ENCODE measurements at regions not wholly inside any gene's neighbourhood (a gene's known extent, or its start where the extent isn't known, plus 50 kb on each side); places are given as distances from the start of the nearest gene placed in this dataset.

DNA sequence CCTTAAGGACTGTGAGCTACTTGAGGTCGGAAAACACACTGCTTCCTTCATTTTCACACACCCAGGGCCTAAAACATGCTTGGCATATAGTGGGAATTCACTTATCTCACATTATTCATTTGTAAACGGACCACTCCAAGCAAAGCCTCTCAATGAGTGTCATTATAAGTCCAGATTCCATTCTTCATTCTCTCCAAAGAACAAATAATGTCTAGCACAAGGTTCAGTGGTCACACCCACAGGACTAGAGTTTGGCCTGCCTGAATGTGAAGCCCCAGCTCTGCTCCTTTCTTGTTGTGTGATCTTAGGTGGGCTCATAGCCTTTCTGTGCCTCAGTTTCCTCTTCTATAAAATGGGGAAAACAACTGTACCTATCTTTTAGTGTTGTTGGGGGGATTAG is 119.6 kb upstream of the NDP start:
- Histone ChIP-seq H3K79me2 (ENCODE audit: control insufficient read depth, insufficient read depth, low read length) (no peaks in the 10 kb centered on the region), H3K9me3 (ENCODE audit: control insufficient read depth, insufficient read depth, low read depth, low read length) (no peaks in the 10 kb centered on the region), H3K27ac (ENCODE audit: insufficient read depth, low read length) (no peak overlapping the region), H3K27me3 (ENCODE audit: control insufficient read depth, insufficient read depth, low read length) (no peaks in the 10 kb centered on the region), H3K36me3 (ENCODE audit: control insufficient read depth, insufficient read depth, low read length) (no peaks in the 10 kb centered on the region), H3K9ac (ENCODE audit: insufficient read depth, low read length) (no peak overlapping the region), H3K4me2 (ENCODE audit: extremely low read depth, insufficient read depth, low read length) (no peak overlapping the region), H3K4me1 (ENCODE audit: control insufficient read depth, extremely low read depth, insufficient read depth, low read length) (no peaks in the 10 kb centered on the region), H3K4me3 (replicated peaks in 1 of 4; ENCODE audit: control extremely low read depth in 1 of 4, insufficient read depth in 1 of 4, low read depth in 3 of 4, low read length in 4 of 4) (no peak overlapping the region), H4K20me1 (ENCODE audit: control insufficient read depth, extremely low read depth, insufficient read depth, low read length) (no peaks in the 10 kb centered on the region), H2AFZ (ENCODE audit: low read length) (no peak overlapping the region)
- no peak for DNase-seq (ENCODE audit: low read depth in 2 of 2)
- no peak for TF ChIP-seq EZH2 (IDR thresholded peaks at IDR 0.05; ENCODE audit: low read length, missing control alignments)
- TF ChIP-seq, protein P1, sequence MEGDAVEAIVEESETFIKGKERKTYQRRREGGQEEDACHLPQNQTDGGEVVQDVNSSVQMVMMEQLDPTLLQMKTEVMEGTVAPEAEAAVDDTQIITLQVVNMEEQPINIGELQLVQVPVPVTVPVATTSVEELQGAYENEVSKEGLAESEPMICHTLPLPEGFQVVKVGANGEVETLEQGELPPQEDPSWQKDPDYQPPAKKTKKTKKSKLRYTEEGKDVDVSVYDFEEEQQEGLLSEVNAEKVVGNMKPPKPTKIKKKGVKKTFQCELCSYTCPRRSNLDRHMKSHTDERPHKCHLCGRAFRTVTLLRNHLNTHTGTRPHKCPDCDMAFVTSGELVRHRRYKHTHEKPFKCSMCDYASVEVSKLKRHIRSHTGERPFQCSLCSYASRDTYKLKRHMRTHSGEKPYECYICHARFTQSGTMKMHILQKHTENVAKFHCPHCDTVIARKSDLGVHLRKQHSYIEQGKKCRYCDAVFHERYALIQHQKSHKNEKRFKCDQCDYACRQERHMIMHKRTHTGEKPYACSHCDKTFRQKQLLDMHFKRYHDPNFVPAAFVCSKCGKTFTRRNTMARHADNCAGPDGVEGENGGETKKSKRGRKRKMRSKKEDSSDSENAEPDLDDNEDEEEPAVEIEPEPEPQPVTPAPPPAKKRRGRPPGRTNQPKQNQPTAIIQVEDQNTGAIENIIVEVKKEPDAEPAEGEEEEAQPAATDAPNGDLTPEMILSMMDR (conservative IDR thresholded peaks at IDR 0.05 in 1 of 2, IDR thresholded peaks at IDR 0.05 in 1 of 2; ENCODE audit: low read depth in 1 of 2, low read length in 2 of 2): no peak

DNA sequence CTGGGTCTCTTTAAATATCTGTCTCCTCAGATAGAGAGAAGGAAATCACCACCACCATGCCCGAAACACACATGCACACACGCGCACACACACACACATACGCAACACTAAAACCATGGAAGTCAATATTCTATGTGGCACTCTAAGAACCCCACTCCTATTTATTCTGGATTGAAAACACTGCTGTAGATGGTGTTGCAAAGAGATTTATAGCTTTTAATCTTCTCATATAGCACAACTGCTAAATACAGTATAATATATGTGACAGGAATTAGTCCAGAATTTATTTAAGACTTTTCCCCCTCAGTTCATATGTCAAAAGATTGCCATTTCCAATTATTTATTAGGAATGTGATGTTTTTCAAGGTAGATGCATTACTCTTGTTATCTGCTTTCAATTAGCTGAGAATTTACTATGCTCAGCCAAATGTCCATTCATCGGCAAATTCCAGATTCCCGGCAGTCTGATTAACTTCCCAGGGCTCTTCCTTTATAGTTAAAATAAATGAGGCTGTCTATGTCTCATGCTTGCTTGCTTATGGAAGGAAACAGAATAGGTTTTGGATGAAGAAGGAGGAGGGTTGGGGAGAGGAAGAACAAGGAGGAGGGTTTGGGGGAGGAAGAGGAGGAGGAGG is 115.4 kb upstream of the NDP start:
- no peaks in the 10 kb centered on the region for H3K27me3 ChIP-seq (ENCODE audit: control insufficient read depth, insufficient read depth, low read length)
- no peaks in the 10 kb centered on the region for H3K79me2 ChIP-seq (ENCODE audit: control insufficient read depth, insufficient read depth, low read length)
- H3K36me3 ChIP-seq (ENCODE audit: control insufficient read depth, insufficient read depth, low read length): no peaks in the 10 kb centered on the region
- H3K9ac ChIP-seq (ENCODE audit: insufficient read depth, low read length): no peak overlapping the region
- DNase-seq (ENCODE audit: low read depth in 2 of 2): peak in 1 of 2 donors; percentile 14
- no peak overlapping the region for H3K4me3 ChIP-seq (replicated peaks in 1 of 4; ENCODE audit: control extremely low read depth in 1 of 4, insufficient read depth in 1 of 4, low read depth in 3 of 4, low read length in 4 of 4)
- H2AFZ ChIP-seq (ENCODE audit: low read length): no peak overlapping the region
- H3K27ac ChIP-seq (ENCODE audit: insufficient read depth, low read length): no peak overlapping the region
- no peak overlapping the region for H3K4me2 ChIP-seq (ENCODE audit: extremely low read depth, insufficient read depth, low read length)
- no peak for TF ChIP-seq EZH2 (IDR thresholded peaks at IDR 0.05; ENCODE audit: low read length, missing control alignments)
- TF ChIP-seq, protein P1 (conservative IDR thresholded peaks at IDR 0.05 in 1 of 2, IDR thresholded peaks at IDR 0.05 in 1 of 2; ENCODE audit: low read depth in 1 of 2, low read length in 2 of 2): no peak
- H4K20me1 ChIP-seq (ENCODE audit: control insufficient read depth, extremely low read depth, insufficient read depth, low read length): no peaks in the 10 kb centered on the region
- no peaks in the 10 kb centered on the region for H3K4me1 ChIP-seq (ENCODE audit: control insufficient read depth, extremely low read depth, insufficient read depth, low read length)
- no peaks in the 10 kb centered on the region for H3K9me3 ChIP-seq (ENCODE audit: control insufficient read depth, insufficient read depth, low read depth, low read length)

DNA sequence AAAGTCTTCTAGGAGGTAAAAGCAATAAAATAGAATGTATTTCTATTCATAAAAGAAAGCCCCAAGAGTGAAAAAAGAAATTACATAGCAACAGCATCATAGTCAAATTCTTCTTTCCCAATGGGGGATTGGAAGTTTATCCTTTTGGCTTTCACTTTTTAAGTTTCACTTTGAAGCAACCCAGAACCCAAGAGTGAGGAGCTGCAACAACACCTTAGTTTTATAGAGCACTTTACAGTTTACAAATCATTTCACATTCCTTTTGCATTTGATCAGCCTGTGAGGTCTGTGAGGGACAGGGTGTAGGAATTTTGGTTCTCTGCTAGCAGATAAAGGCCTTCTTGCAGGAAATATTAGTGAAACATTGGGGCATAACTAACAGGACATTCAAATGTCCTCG is 112.0 kb upstream of the NDP start:
- H3K4me3 ChIP-seq (replicated peaks in 1 of 4; ENCODE audit: control extremely low read depth in 1 of 4, insufficient read depth in 1 of 4, low read depth in 3 of 4, low read length in 4 of 4): no peak overlapping the region
- no peak overlapping the region for H3K27ac ChIP-seq (ENCODE audit: insufficient read depth, low read length)
- DNase-seq (ENCODE audit: low read depth in 2 of 2): no peak
- H4K20me1 ChIP-seq (ENCODE audit: control insufficient read depth, extremely low read depth, insufficient read depth, low read length): no peaks in the 10 kb centered on the region
- TF ChIP-seq EZH2 (IDR thresholded peaks at IDR 0.05; ENCODE audit: low read length, missing control alignments): no peak
- TF ChIP-seq, protein P1 (conservative IDR thresholded peaks at IDR 0.05 in 1 of 2, IDR thresholded peaks at IDR 0.05 in 1 of 2; ENCODE audit: low read depth in 1 of 2, low read length in 2 of 2): no peak
- no peak overlapping the region for H3K9ac ChIP-seq (ENCODE audit: insufficient read depth, low read length)
- no peaks in the 10 kb centered on the region for H3K27me3 ChIP-seq (ENCODE audit: control insufficient read depth, insufficient read depth, low read length)
- H3K9me3 ChIP-seq (ENCODE audit: control insufficient read depth, insufficient read depth, low read depth, low read length): no peaks in the 10 kb centered on the region
- no peak overlapping the region for H2AFZ ChIP-seq (ENCODE audit: low read length)
- H3K4me1 ChIP-seq (ENCODE audit: control insufficient read depth, extremely low read depth, insufficient read depth, low read length): no peaks in the 10 kb centered on the region
- H3K79me2 ChIP-seq (ENCODE audit: control insufficient read depth, insufficient read depth, low read length): no peaks in the 10 kb centered on the region
- H3K36me3 ChIP-seq (ENCODE audit: control insufficient read depth, insufficient read depth, low read length): no peaks in the 10 kb centered on the region
- H3K4me2 ChIP-seq (ENCODE audit: extremely low read depth, insufficient read depth, low read length): no peak overlapping the region

All from fibroblast of lung (primary cell).